IPS-18c (cell line): ENCODE measurements at regions not wholly inside any gene's neighbourhood (a gene's known extent, or its start where the extent isn't known, plus 50 kb on each side); places are given as distances from the start of the nearest gene placed in this dataset.

Source experiments
- H3K4me3 ChIP-seq: 2 replicates; pipeline ENCODE4 v1.7.0; 2013; ENCODE audit warnings: low read depth, mild to moderate bottlenecking, low read length, moderate library complexity; ENCODE audit not compliant: insufficient read depth
- H3K9me3 ChIP-seq: one replicate; pipeline ENCODE4 v1.6.1; 2013; ENCODE audit warnings: mild to moderate bottlenecking, low read length, moderate library complexity; ENCODE audit not compliant: control insufficient read depth, insufficient read depth

- Histone ChIP-seq H3K4me3 (no peak overlapping the region), H3K9me3 (no peaks in the 10 kb centered on the region)
These were observed 60.3 kb downstream of the EOMES start for GRCh38 chr3:27661797-27662196.

- Histone ChIP-seq H3K4me3 (no peak overlapping the region), H3K9me3 (no peaks in the 10 kb centered on the region)
These were observed 62.7 kb downstream of the EOMES start for GRCh38 chr3:27659279-27660021.

- no peaks in the 10 kb centered on the region for H3K9me3 ChIP-seq
- no peak overlapping the region for H3K4me3 ChIP-seq
These were observed 63.4 kb downstream of the EOMES start for GRCh38 chr3:27658741-27659140.

- Histone ChIP-seq H3K9me3 (no peaks in the 10 kb centered on the region), H3K4me3 (no peak overlapping the region)
These were observed 64.3 kb downstream of the EOMES start for GRCh38 chr3:27657871-27658270.

GRCh38 chr3:27657404-27657803, 64.7 kb downstream of the EOMES start:
- Histone ChIP-seq H3K9me3 (no peaks in the 10 kb centered on the region), H3K4me3 (no peak overlapping the region)

GRCh38 chr3:27656790-27657189, 65.3 kb downstream of the EOMES start:
- Histone ChIP-seq H3K4me3 (no peak overlapping the region), H3K9me3 (no peaks in the 10 kb centered on the region)

- Histone ChIP-seq H3K4me3 (no peak overlapping the region), H3K9me3 (no peaks in the 10 kb centered on the region)
These were observed 66.6 kb downstream of the EOMES start for GRCh38 chr3:27655547-27655946.

- H3K4me3 ChIP-seq: no peak overlapping the region
- no peaks in the 10 kb centered on the region for H3K9me3 ChIP-seq
These were observed 68.1 kb downstream of the EOMES start for GRCh38 chr3:27653803-27654558.

- H3K4me3 ChIP-seq: no peak overlapping the region
- no peaks in the 10 kb centered on the region for H3K9me3 ChIP-seq
These were observed 72.8 kb downstream of the EOMES start for GRCh38 chr3:27649277-27649676.

GRCh38 chr3:27646896-27647295, 75.2 kb downstream of the EOMES start:
- Histone ChIP-seq H3K4me3 (no peak overlapping the region), H3K9me3 (no peaks in the 10 kb centered on the region)

- Histone ChIP-seq H3K9me3 (no peaks in the 10 kb centered on the region), H3K4me3 (no peak overlapping the region)
These were observed 77.2 kb downstream of the EOMES start for GRCh38 chr3:27644941-27645340.

- Histone ChIP-seq H3K4me3 (no peak overlapping the region), H3K9me3 (no peaks in the 10 kb centered on the region)
These were observed 78.8 kb downstream of the EOMES start for GRCh38 chr3:27643355-27643754.

- Histone ChIP-seq H3K9me3 (no peaks in the 10 kb centered on the region), H3K4me3 (no peak overlapping the region)
These were observed 79.3 kb downstream of the EOMES start for GRCh38 chr3:27642796-27643195.

- H3K9me3 ChIP-seq: no peaks in the 10 kb centered on the region
- no peak overlapping the region for H3K4me3 ChIP-seq
These were observed 80.1 kb downstream of the EOMES start for GRCh38 chr3:27641888-27642601.

- H3K9me3 ChIP-seq: no peaks in the 10 kb centered on the region
- H3K4me3 ChIP-seq: no peak overlapping the region
These were observed 80.8 kb downstream of the EOMES start for GRCh38 chr3:27641271-27641800.

GRCh38 chr3:27639271-27639670, 82.9 kb downstream of the EOMES start:
- Histone ChIP-seq H3K4me3 (no peak overlapping the region), H3K9me3 (no peaks in the 10 kb centered on the region)

- Histone ChIP-seq H3K4me3 (no peak overlapping the region), H3K9me3 (no peaks in the 10 kb centered on the region)
These were observed 83.5 kb downstream of the EOMES start for GRCh38 chr3:27638594-27638993.
